Left colon (tissue), 2 donors: ENCODE measurements at regions not wholly inside any gene's neighbourhood (a gene's known extent, or its start where the extent isn't known, plus 50 kb on each side); places are given as distances from the start of the nearest gene placed in this dataset.
"Not testable (repeated sequence)": the region's sequence is repeated elsewhere in the genome, so short reads cannot be mapped to it uniquely, and the experiment has no call there.

ENCODE experiments used
- ATAC-seq: fragments of 200-7000 bp; cut with Tn5 transposase; one replicate; pipeline ENCODE4 v1.9.1; 2020; ENCODE audit warnings: mild to moderate bottlenecking, moderate library complexity
- DNase-seq, 2 donors: peaks; one replicate each; pipeline ENCODE4 v3.0.0-alpha.2; 2020
- intact Hi-C, 2 donors: fragments of 100-400 bp; cut with DNase I in 1 of 2; cut with micrococcal nuclease in 1 of 2; formaldehyde crosslinking; loops; one replicate each; pipeline versions ENCODE4 v1.11.2 to v1.14.0; 2022; cut with DNase I, micrococcal nuclease
- donor health status: DM: no; HTN: no; CAD: no.
- donor health status: DM: yes; HTN: yes; CAD: no.

DNA sequence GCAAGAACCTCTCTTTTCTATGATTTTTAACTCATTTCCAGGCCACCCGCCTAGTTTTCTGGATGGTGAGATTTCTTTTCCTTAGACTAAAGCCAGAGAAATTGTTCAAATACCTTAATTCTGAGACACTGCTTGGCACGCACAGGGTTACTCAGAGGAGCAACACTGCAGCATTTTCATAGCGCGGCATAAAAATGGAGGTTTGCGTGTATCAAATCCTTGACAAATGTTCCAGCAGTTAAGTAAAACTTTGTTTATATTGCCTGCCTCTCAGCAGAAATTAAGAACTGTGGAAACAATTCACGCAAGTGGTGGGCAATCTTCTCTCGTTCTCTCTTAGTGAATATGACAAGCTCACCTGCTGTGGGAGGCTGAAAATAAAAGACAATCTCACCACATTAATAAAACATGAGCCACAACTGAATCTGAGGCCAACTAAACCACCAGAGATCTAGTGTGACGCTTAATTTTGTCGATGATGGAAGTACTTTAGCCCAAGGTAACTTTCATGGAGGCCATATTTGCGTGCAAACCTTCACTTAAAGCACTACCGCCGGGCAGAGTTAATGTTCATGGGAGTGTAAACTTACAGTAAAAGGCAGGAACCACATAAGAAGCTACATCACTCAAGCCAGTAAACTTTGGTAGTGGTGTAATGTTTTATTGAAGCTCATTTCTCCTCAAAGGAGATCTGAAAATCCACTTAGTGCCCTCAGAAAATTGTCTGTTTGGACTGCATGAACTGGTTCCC, 894.8 kb upstream of the EPHA5 start:
- intact Hi-C loops = no loop called here
- ATAC-seq = no peak
- DNase-seq = no peak

GRCh38 chr4:66562276-66562806, 892.1 kb upstream of the EPHA5 start:
- ATAC-seq (no peak), DNase-seq (no peak)
- intact Hi-C loops = no loop called here

DNA sequence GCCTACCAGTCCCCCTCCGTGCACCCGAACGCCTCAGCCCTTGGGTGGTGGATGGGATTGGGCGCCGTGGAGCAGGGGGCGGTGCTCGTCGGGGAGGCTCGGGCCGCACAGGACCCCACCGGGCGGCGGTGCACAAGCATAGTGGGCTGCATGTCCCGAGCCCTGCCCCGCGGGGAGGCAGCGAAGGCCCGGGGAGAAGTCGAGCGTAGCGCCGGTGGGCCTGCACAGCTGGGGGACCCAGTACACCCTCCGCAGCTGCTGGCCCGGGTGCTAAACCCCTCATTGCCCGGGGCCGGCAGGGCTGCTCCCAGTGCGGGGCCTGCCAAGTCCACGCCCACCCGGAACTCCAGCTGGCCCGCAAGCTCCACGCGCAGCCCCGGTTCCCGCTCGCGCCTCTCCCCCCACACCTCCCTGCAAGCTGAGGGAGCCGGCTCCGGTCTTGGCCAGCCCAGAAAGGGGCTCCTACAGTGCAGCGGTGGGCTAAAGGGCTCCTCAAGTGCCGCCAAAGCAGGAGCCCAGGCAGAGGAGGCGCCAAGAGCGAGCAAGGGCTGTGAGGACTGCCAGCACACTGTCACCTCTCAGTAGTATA, 891.3 kb upstream of the EPHA5 start:
- ATAC-seq, intact Hi-C loops, DNase-seq: not testable (repeated sequence)

DNA sequence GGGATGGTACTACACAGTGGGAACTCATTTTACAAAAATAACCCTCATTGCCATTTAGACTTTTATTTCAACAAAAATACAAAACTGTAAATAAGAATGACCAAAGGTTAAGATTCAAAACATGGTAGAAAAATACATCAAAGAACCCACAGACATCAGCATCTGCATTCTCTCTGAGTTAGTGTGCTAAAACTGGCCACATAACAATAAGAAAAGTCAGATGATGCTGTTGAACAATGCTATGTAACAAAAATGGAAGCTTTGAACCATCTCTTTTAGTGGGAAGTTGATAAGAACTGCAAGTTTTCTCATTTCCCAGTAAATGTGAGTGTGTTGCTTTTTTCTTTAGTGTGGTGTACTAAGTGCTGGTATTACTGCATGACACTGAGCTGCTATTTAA, 888.4 kb upstream of the EPHA5 start:
- ATAC-seq = no peak
- DNase-seq = no peak
- intact Hi-C loops = no loop called here

GRCh38 chr4:66556651-66557278, 886.5 kb upstream of the EPHA5 start:
- no peak for DNase-seq
- intact Hi-C loops = no loop called here
- ATAC-seq = no peak

- intact Hi-C loops = no loop called here
These were observed 885.0 kb upstream of the EPHA5 start for GRCh38 chr4:66555301-66555700.

DNA sequence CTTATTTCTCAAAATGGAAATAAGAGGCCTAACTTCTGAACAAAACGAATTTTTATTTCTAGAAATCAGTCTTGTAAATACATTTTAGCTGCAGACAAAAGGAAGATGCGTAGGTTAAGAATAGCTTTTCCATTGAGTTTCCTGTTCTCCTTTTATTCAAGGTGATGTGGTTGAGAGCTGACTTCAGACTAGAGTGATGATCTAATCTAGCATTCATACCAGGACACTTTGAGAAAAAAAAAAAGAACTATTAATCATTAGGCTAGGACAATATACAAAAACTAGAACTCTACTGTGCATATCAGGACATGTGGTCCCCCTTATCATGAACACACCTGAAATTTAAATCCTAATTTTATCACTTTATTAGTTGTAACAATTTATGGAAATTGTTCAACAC, 884.5 kb upstream of the EPHA5 start:
- DNase-seq (no peak), ATAC-seq (no peak)
- intact Hi-C loops = no loop called here

More at GRCh38 chr4:66555301-66555700, 885.0 kb upstream of the EPHA5 start:
- ATAC-seq = no peak
- DNase-seq = no peak

- not testable (repeated sequence) for DNase-seq
These were observed 875.0 kb upstream of the EPHA5 start for GRCh38 chr4:66545301-66545700.

GRCh38 chr4:66544281-66544680, 874.0 kb upstream of the EPHA5 start:
- ATAC-seq (no peak), DNase-seq (no peak)
- intact Hi-C loops = no loop called here

More at GRCh38 chr4:66545301-66545700, 875.0 kb upstream of the EPHA5 start:
- intact Hi-C loops, ATAC-seq: not testable (repeated sequence)

DNA sequence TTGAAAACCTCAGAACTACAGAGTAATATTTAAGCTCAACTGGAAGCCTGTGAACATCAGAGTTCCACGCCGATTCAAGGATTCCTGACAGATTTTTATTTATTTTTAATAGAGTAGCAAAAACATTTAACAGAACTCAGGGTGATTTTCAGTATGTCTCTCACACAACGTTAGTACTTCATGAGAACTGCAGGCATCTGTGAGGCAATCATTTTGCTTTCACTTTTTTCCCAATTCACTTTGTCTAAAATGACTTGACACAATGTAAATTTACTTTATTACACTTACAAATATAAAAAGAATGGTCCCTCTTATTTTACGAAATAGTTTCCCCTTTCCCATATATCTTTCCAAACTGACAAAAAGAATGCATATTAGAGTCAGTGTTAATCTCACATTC, 869.5 kb upstream of the EPHA5 start:
- DNase-seq (no peak), ATAC-seq (no peak)
- intact Hi-C loops = no loop called here

DNA sequence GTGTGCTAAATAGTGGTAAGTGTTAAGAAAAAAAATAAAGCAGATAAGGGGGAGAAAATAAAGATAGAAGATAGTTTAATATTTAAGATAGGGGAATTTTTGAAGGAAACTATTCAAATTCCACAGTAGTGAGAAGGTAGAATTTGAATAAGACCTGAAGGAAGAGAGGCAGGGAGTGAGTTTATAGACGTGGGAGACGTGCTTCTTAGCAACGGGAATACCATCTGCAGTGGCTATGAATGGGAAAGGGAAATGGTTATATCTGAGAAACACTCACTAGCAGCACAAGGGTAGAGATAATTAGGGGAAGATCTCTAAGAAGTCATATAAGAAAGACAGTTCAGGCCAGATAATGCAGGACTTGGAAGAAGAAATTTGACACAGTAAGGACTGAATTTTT, 854.5 kb upstream of the EPHA5 start:
- intact Hi-C loops = no loop called here
- DNase-seq (no peak), ATAC-seq (no peak)

- DNase-seq (no peak), ATAC-seq (no peak)
- intact Hi-C loops = no loop called here
These were observed 852.0 kb upstream of the EPHA5 start for GRCh38 chr4:66522244-66522643.

GRCh38 chr4:66516940-66517339, 846.7 kb upstream of the EPHA5 start:
- intact Hi-C loops = no loop called here
- DNase-seq (no peak), ATAC-seq (no peak)

DNA sequence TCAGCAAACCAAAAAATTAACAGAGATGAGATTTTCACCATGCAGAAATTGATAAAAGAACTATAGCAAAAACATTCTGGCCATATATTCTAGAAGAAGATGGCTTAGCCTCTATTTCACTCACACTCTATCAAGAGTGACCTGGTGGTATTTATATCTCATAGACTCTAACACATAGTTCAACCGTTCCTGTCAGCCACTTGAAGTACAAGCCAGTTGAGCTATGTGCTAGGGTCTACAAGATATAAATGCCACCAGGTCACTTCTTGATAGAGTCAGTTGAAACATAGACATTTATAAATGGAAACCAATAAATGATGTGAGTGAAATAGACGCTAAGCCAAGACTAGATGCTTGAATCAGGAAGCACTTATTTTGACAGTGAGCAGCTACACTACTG, 836.7 kb upstream of the EPHA5 start:
- intact Hi-C loops = no loop called here
- DNase-seq (no peak), ATAC-seq (no peak)

GRCh38 chr4:66501997-66502396, 831.7 kb upstream of the EPHA5 start:
- ATAC-seq (no peak), DNase-seq (no peak)
- intact Hi-C loops = no loop called here

DNA sequence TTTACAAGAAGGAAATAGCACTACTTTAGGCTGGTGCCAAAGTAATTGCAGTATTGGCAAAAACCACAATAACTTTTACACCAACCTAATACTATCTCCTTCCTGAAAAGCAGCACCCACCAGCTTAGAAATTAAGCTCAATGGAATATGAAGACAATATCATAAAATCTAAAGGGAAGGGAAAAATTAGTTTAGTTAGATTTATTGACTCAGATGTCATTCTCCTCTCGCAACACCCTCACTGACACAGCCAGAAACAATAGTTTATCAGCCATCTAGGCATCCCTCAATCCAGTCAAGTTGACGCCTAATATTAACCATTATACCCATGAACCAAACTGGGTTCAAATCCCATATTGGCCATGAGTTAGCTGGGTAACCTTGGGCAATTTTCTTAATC, 820.4 kb upstream of the EPHA5 start:
- DNase-seq (no peak), ATAC-seq (no peak)
- intact Hi-C loops = no loop called here

GRCh38 chr4:66489783-66490452, 819.6 kb upstream of the EPHA5 start:
- ATAC-seq (no peak), DNase-seq (no peak)
- intact Hi-C loops = no loop called here

GRCh38 chr4:66489370-66489769, 819.1 kb upstream of the EPHA5 start:
- intact Hi-C loops = no loop called here
- ATAC-seq (no peak), DNase-seq (no peak)

GRCh38 chr4:66486068-66486467, 815.8 kb upstream of the EPHA5 start:
- ATAC-seq (no peak), DNase-seq (no peak)
- intact Hi-C loops = no loop called here

DNA sequence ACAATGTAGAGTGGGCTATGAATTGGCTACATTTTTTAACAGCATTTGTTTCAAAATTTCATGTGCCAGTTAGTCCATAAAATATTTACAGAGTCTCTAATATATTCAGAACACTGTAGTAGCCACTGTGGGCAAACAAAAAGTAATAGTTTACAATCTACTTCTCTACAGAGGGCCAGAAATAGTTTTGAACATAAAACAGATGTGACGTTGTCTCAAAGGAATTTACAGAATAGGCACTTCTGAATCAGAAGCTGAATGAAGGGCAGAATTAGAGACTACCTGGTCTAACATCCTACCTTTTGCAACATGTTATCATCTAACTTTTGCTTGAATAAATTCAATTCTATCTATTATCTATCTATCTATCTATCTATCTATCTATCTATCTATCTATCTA, 811.9 kb upstream of the EPHA5 start:
- intact Hi-C loops = no loop called here
- no peak for ATAC-seq
- no peak for DNase-seq
